ENCODE measurements at regions not wholly inside any gene's neighbourhood (a gene's known extent, or its start where the extent isn't known, plus 50 kb on each side); places are given as distances from the start of the nearest gene placed in this dataset.
A peak's percentile ranks its signal among the peaks of the same experiment; 100 is the strongest.

- TF ChIP-seq PRDM10 (tag by site-specific recombination; IDR thresholded peaks at IDR 0.05) = peak; percentile 7; the same call in 1 of the 2 replicates
- no peak for TF ChIP-seq ZNF202 (tag by site-specific recombination; IDR thresholded peaks at IDR 0.05; ENCODE audit: borderline replicate concordance)
- peak; percentile 56; the same call in 1 of the 2 replicates for TF ChIP-seq ZBTB17 (tag by site-specific recombination; IDR thresholded peaks at IDR 0.05)
- no peak for TF ChIP-seq ZNF112 (tag by site-specific recombination; IDR thresholded peaks at IDR 0.05)
- no peak for TF ChIP-seq ZNF449 (tag by site-specific recombination; IDR thresholded peaks at IDR 0.05)
- TF ChIP-seq ZNF558 (tag by site-specific recombination; IDR thresholded peaks at IDR 0.05) = no peak
- TF ChIP-seq HIC1 (tag by site-specific recombination; IDR thresholded peaks at IDR 0.05) = no peak
- no peak for TF ChIP-seq ZNF274 (IDR thresholded peaks at IDR 0.05; ENCODE audit: low read length)
- TF ChIP-seq ZNF274 (tag by site-specific recombination; IDR thresholded peaks at IDR 0.05; ENCODE audit: borderline replicate concordance) = no peak
- no peak for TF ChIP-seq ZSCAN4 (tag by site-specific recombination; IDR thresholded peaks at IDR 0.05)
- TF ChIP-seq YY2 (tag by site-specific recombination; IDR thresholded peaks at IDR 0.05) = no peak
- 0 out of 2 replicates have a peak, but pooled peaks have one; percentile 24 for TF ChIP-seq ZFHX2 (tag by site-specific recombination; conservative IDR thresholded peaks at IDR 0.05)
- peak; percentile 91 for TF ChIP-seq ZIC2 (tag by site-specific recombination; IDR thresholded peaks at IDR 0.05)
- TF ChIP-seq TCF7L2 (IDR thresholded peaks at IDR 0.05; ENCODE audit: borderline replicate concordance, low read depth, low read length) = no peak
- TF ChIP-seq ZNF580 (tag by site-specific recombination; IDR thresholded peaks at IDR 0.05) = peak; percentile 60; the same call in 1 of the 2 replicates
- no peak for TF ChIP-seq ZNF548 (tag by site-specific recombination; IDR thresholded peaks at IDR 0.05)
- peak; percentile 61 for TF ChIP-seq ZXDB (tag by site-specific recombination; IDR thresholded peaks at IDR 0.05)
- no peak for TF ChIP-seq MZF1 (tag by site-specific recombination; IDR thresholded peaks at IDR 0.05; ENCODE audit: borderline replicate concordance)
- 0 out of 2 replicates have a peak, but pooled peaks have one; percentile 23 for TF ChIP-seq ZFP69B (tag by site-specific recombination; IDR thresholded peaks at IDR 0.05)
- no peak for TF ChIP-seq ATF2 (tag by site-specific recombination; IDR thresholded peaks at IDR 0.05; ENCODE audit: low read depth)
- no peak for TF ChIP-seq ZNF514 (tag by site-specific recombination; IDR thresholded peaks at IDR 0.05)
- TF ChIP-seq ZNF18 (tag by site-specific recombination; IDR thresholded peaks at IDR 0.05) = peak; percentile 82
- no peak for TF ChIP-seq ZNF324 (tag by site-specific recombination; IDR thresholded peaks at IDR 0.05)
- no peak for TF ChIP-seq ZNF792 (tag by site-specific recombination; IDR thresholded peaks at IDR 0.05)
- TF ChIP-seq ZNF404 (tag by site-specific recombination; IDR thresholded peaks at IDR 0.05) = no peak
- no peak for TF ChIP-seq ZNF529 (tag by site-specific recombination; IDR thresholded peaks at IDR 0.05; ENCODE audit: insufficient replicate concordance)
These were observed 268.2 kb downstream of the CDC5L start (continued) for GRCh38 chr6:44655412-44656342.
